Caco-2 (cell line): ENCODE measurements at regions not wholly inside any gene's neighbourhood (a gene's known extent, or its start where the extent isn't known, plus 50 kb on each side); places are given as distances from the start of the nearest gene placed in this dataset.

Source experiments
- BruUV-seq: library from RNA; stranded (reverse); fragments of 400-500 nt; replicated peaks from 2 replicates; lab custom pipeline; 2021; lab: Mats Ljungman, UMichigan
- CTCF ChIA-PET: fragments of 300-600 bp; sonication (Branson Sonifier 250); formaldehyde crosslinking; loops from one replicate; lab custom pipeline; 2022; ENCODE audit warnings: antibody characterized with exemption; lab: Charles Lee
- POLR2A ChIA-PET: fragments of 300-600 bp; sonication (Branson Sonifier 250); formaldehyde crosslinking; loops from one replicate; lab custom pipeline; 2022; ENCODE audit warnings: antibody characterized with exemption; lab: Charles Lee
- DNase-seq, 2 experiments: peaks; one replicate each; pipeline versions ENCODE4 v3.0.0 to v3.0.0-alpha.2; 2020 to 2022
- H3K27me3 ChIP-seq: replicated peaks from 2 replicates; pipeline ENCODE4 v1.6.0; 2011; ENCODE audit warnings: low read length; ENCODE audit not compliant: control insufficient read depth, insufficient read depth
- H3K36me3 ChIP-seq: 2 replicates; pipeline ENCODE4 v1.5.1; 2011; ENCODE audit warnings: low read length; ENCODE audit not compliant: control insufficient read depth, insufficient read depth
- H3K4me1 ChIP-seq: fragments of 250-450 bp; sonication (Bioruptor Pico); 2 replicates; pipeline ENCODE4 v1.5.1; 2020; ENCODE audit warnings: mild to moderate bottlenecking
- H3K4me3 ChIP-seq: 2 replicates; pipeline ENCODE4 v1.5.1; 2011; ENCODE audit warnings: low read depth, mild to moderate bottlenecking, control low read depth, low read length
- H3K9me3 ChIP-seq: fragments of 250-450 bp; sonication (Bioruptor Pico); 2 replicates; pipeline ENCODE4 v1.5.1; 2020; ENCODE audit warnings: mild to moderate bottlenecking, moderate library complexity
- H3K27ac Mint-ChIP-seq: one replicate; pipeline ENCODE4 v1.8.0; 2022; ENCODE audit warnings: mixed read lengths; ENCODE audit not compliant: unreplicated experiment
- H3K27me3 Mint-ChIP-seq: one replicate; pipeline ENCODE4 v1.8.0; 2022; ENCODE audit warnings: mixed read lengths; ENCODE audit not compliant: insufficient read depth, unreplicated experiment
- H3K36me3 Mint-ChIP-seq: one replicate; pipeline ENCODE4 v1.8.0; 2022; ENCODE audit warnings: mild to moderate bottlenecking, mixed read lengths; ENCODE audit not compliant: insufficient read depth, unreplicated experiment
- H3K4me1 Mint-ChIP-seq: one replicate; pipeline ENCODE4 v1.8.0; 2022; ENCODE audit warnings: low read depth, mixed read lengths; ENCODE audit not compliant: unreplicated experiment
- H3K4me3 Mint-ChIP-seq: one replicate; pipeline ENCODE4 v1.8.0; 2022; ENCODE audit warnings: mild to moderate bottlenecking, moderate library complexity, mixed read lengths; ENCODE audit not compliant: unreplicated experiment
- H3K9me3 Mint-ChIP-seq: one replicate; pipeline ENCODE4 v1.8.0; 2022; ENCODE audit warnings: mixed read lengths; ENCODE audit not compliant: unreplicated experiment
- CTCF ChIP-seq, 2 experiments: fragments of 200-600 bp in 1 of 2; IDR thresholded peaks; 1 replicate in 1 of 2; 2 replicates in 1 of 2; pipeline versions ENCODE4 v1.5.1 to v1.8.0; 2011 to 2022; ENCODE audit warnings: antibody characterized with exemption in 1 of 2, control low read depth in 1 of 2, inconsistent platforms in 1 of 2, low read depth in 1 of 2, low read length in 1 of 2, mild to moderate bottlenecking in 1 of 2, moderate library complexity in 1 of 2; ENCODE audit not compliant: insufficient read depth in 1 of 2, severe bottlenecking in 1 of 2, unreplicated experiment in 1 of 2
- intact Hi-C: fragments of 100-400 bp; cut with micrococcal nuclease; formaldehyde crosslinking; loops from one replicate; pipeline ENCODE4 v1.10.0; 2022; ENCODE audit not compliant: unreplicated experiment

- H3K4me1 Mint-ChIP-seq = no peaks in the 10 kb centered on the region
- no peak overlapping the region for H3K27ac Mint-ChIP-seq
- no peak for DNase-seq
- Histone ChIP-seq H3K9me3 (no peaks in the 10 kb centered on the region), H3K27me3 (no peaks in the 10 kb centered on the region), H3K36me3 (no peaks in the 10 kb centered on the region), H3K4me1 (no peaks in the 10 kb centered on the region), H3K4me3 (no peak overlapping the region)
- no peak overlapping the region for H3K4me3 Mint-ChIP-seq
- H3K36me3 Mint-ChIP-seq = no peaks in the 10 kb centered on the region
- ChIA-PET CTCF (no interaction called here), POLR2A (no interaction called here)
- TF ChIP-seq CTCF (IDR thresholded peaks at IDR 0.05; ENCODE audit: insufficient read depth in 1 of 2, low read depth in 1 of 2, low read length in 1 of 2, severe bottlenecking in 1 of 2, unreplicated experiment in 1 of 2) = no peak
- intact Hi-C loops = no loop called here
- no TSS peak for BruUV-seq
- H3K27me3 Mint-ChIP-seq = peaks cover 4% of the 10 kb centered on the region
- no peaks in the 10 kb centered on the region for H3K9me3 Mint-ChIP-seq
Observed at GRCh38 chr12:107894589-107894988, 120.1 kb downstream of the ASCL4 start.

GRCh38 chr12:107895966-107896365 lies 121.5 kb downstream of the ASCL4 start:
- H3K36me3 Mint-ChIP-seq = no peaks in the 10 kb centered on the region
- DNase-seq = no peak
- ChIA-PET CTCF (no interaction called here), POLR2A (no interaction called here)
- no peaks in the 10 kb centered on the region for H3K9me3 ChIP-seq
- no peak overlapping the region for H3K27ac Mint-ChIP-seq
- H3K9me3 Mint-ChIP-seq = no peaks in the 10 kb centered on the region
- H3K4me1 Mint-ChIP-seq = no peaks in the 10 kb centered on the region
- no TSS peak for BruUV-seq
- H3K4me1 ChIP-seq = no peaks in the 10 kb centered on the region
- peaks cover 4% of the 10 kb centered on the region for H3K27me3 Mint-ChIP-seq
- no peaks in the 10 kb centered on the region for H3K27me3 ChIP-seq
- intact Hi-C loops = no loop called here
- no peak for TF ChIP-seq CTCF (IDR thresholded peaks at IDR 0.05; ENCODE audit: insufficient read depth in 1 of 2, low read depth in 1 of 2, low read length in 1 of 2, severe bottlenecking in 1 of 2, unreplicated experiment in 1 of 2)
- H3K4me3 ChIP-seq = no peak overlapping the region
- H3K36me3 ChIP-seq = no peaks in the 10 kb centered on the region
- no peak overlapping the region for H3K4me3 Mint-ChIP-seq

- Histone ChIP-seq H3K4me1 (no peaks in the 10 kb centered on the region), H3K4me3 (no peak overlapping the region), H3K9me3 (no peaks in the 10 kb centered on the region), H3K36me3 (no peaks in the 10 kb centered on the region), H3K27me3 (no peaks in the 10 kb centered on the region)
- no peak overlapping the region for H3K27ac Mint-ChIP-seq
- no peaks in the 10 kb centered on the region for H3K36me3 Mint-ChIP-seq
- peaks cover 3% of the 10 kb centered on the region for H3K27me3 Mint-ChIP-seq
- H3K9me3 Mint-ChIP-seq = no peaks in the 10 kb centered on the region
- no TSS peak for BruUV-seq
- no peak for DNase-seq
- POLR2A ChIA-PET = no interaction called here
- no peak for TF ChIP-seq CTCF (IDR thresholded peaks at IDR 0.05; ENCODE audit: insufficient read depth in 1 of 2, low read depth in 1 of 2, low read length in 1 of 2, severe bottlenecking in 1 of 2, unreplicated experiment in 1 of 2)
- peaks cover 14% of the 10 kb centered on the region for H3K4me1 Mint-ChIP-seq
- intact Hi-C loops = no loop called here
- no peak overlapping the region for H3K4me3 Mint-ChIP-seq
- CTCF ChIA-PET = no interaction called here
Observed at GRCh38 chr12:107900588-107900987, 126.1 kb downstream of the ASCL4 start.
